ENCODE measurements at regions not wholly inside any gene's neighbourhood (a gene's known extent, or its start where the extent isn't known, plus 50 kb on each side); places are given as distances from the start of the nearest gene placed in this dataset.
"Not testable (repeated sequence)": the region's sequence is repeated elsewhere in the genome, so short reads cannot be mapped to it uniquely, and the experiment has no call there.

DNA sequence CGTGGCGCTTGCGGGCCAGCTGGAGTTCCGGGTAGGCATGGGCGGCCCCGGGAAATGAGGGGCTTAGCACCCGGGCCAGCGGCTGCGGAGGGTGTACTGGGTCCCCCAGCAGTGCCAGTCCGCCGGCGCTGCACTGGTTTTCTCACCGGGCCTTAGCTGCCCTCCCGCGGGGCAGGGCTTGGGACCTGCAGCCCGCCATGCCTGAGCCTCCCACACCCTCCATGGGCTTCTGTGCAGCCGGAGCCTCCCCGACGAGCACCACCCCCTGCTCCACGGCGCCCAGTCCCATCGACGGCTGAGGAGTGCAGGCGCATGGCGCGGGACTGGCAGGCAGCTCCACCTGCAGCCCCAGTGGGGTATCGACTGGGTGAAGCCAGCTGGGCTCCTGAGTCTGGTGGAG is 852.6 kb upstream of the MIR17HG start:
- TF ChIP-seq, protein P1, sequence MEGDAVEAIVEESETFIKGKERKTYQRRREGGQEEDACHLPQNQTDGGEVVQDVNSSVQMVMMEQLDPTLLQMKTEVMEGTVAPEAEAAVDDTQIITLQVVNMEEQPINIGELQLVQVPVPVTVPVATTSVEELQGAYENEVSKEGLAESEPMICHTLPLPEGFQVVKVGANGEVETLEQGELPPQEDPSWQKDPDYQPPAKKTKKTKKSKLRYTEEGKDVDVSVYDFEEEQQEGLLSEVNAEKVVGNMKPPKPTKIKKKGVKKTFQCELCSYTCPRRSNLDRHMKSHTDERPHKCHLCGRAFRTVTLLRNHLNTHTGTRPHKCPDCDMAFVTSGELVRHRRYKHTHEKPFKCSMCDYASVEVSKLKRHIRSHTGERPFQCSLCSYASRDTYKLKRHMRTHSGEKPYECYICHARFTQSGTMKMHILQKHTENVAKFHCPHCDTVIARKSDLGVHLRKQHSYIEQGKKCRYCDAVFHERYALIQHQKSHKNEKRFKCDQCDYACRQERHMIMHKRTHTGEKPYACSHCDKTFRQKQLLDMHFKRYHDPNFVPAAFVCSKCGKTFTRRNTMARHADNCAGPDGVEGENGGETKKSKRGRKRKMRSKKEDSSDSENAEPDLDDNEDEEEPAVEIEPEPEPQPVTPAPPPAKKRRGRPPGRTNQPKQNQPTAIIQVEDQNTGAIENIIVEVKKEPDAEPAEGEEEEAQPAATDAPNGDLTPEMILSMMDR (conservative IDR thresholded peaks at IDR 0.05) = not testable (repeated sequence)
- TF ChIP-seq EZH2 (IDR thresholded peaks at IDR 0.05; ENCODE audit: low read depth) = not testable (repeated sequence)
